ENCODE measurements at regions not wholly inside any gene's neighbourhood (a gene's known extent, or its start where the extent isn't known, plus 50 kb on each side); places are given as distances from the start of the nearest gene placed in this dataset.

- H3K27ac Mint-ChIP-seq, result no peak overlapping the region
- no peaks in the 10 kb centered on the region for H3K36me3 Mint-ChIP-seq
- no peak overlapping the region for H3K4me3 Mint-ChIP-seq
- H3K4me1 Mint-ChIP-seq, result no peaks in the 10 kb centered on the region
- DNase-seq, result no peak
- peaks cover 2 to 8% (median 3%) of the 10 kb centered on the region in 9 donors for H3K9me3 Mint-ChIP-seq
- H3K27me3 Mint-ChIP-seq, result peaks cover 0 to 2% (median 0%) of the 10 kb centered on the region in 5 donors
- POLR2A ChIA-PET, result no interaction called here
- ATAC-seq, result no peak
Measured at GRCh38 chr2:107448160-107448559, 378.5 kb upstream of the RGPD4 start.

- no peaks in the 10 kb centered on the region for H3K4me1 Mint-ChIP-seq
- H3K36me3 Mint-ChIP-seq, result peaks cover 0 to 4% (median 0%) of the 10 kb centered on the region in 3 donors
- POLR2A ChIA-PET, result no interaction called here
- peaks cover 4 to 26% (median 9%) of the 10 kb centered on the region in 9 donors for H3K9me3 Mint-ChIP-seq
- no peaks in the 10 kb centered on the region for H3K27me3 Mint-ChIP-seq
- ATAC-seq (no peak), DNase-seq (no peak)
- no peak overlapping the region for H3K4me3 Mint-ChIP-seq
- H3K27ac Mint-ChIP-seq, result no peak overlapping the region
Measured at GRCh38 chr2:107461301-107461700, 365.4 kb upstream of the RGPD4 start.

- no peak overlapping the region for H3K4me3 Mint-ChIP-seq
- no peaks in the 10 kb centered on the region for H3K4me1 Mint-ChIP-seq
- ATAC-seq, result no peak
- H3K9me3 Mint-ChIP-seq, result peaks cover 4 to 28% (median 9%) of the 10 kb centered on the region in 9 donors
- H3K27ac Mint-ChIP-seq, result no peak overlapping the region
- peaks cover 0 to 4% (median 0%) of the 10 kb centered on the region in 3 donors for H3K36me3 Mint-ChIP-seq
- no peaks in the 10 kb centered on the region for H3K27me3 Mint-ChIP-seq
- POLR2A ChIA-PET, result no interaction called here
- DNase-seq, result no peak
Measured at GRCh38 chr2:107462181-107462580, 364.5 kb upstream of the RGPD4 start.

GRCh38 chr2:107466241-107466640, 360.5 kb upstream of the RGPD4 start:
- H3K27ac Mint-ChIP-seq, result no peak overlapping the region
- no peak for ATAC-seq

GRCh38 chr2:107466984-107467773, 359.5 kb upstream of the RGPD4 start:
- ATAC-seq, result no peak
- Mint-ChIP-seq H3K9me3 (peaks cover 4 to 40% (median 11%) of the 10 kb centered on the region in 9 donors), H3K4me3 (no peak overlapping the region), H3K27ac (no peak overlapping the region), H3K4me1 (no peaks in the 10 kb centered on the region), H3K27me3 (peaks cover 0 to 3% (median 0%) of the 10 kb centered on the region in 5 donors), H3K36me3 (peaks cover 0 to 4% (median 0%) of the 10 kb centered on the region in 3 donors)
- POLR2A ChIA-PET, result no interaction called here
- no peak for DNase-seq

More at GRCh38 chr2:107466241-107466640, 360.5 kb upstream of the RGPD4 start:
- no peak for DNase-seq
- Mint-ChIP-seq H3K36me3 (peaks cover 0 to 4% (median 0%) of the 10 kb centered on the region in 3 donors), H3K4me3 (no peak overlapping the region), H3K4me1 (no peaks in the 10 kb centered on the region), H3K27me3 (peaks cover 0 to 3% (median 0%) of the 10 kb centered on the region in 5 donors), H3K9me3 (peaks cover 4 to 40% (median 13%) of the 10 kb centered on the region in 9 donors)
- POLR2A ChIA-PET, result no interaction called here

GRCh38 chr2:107469437-107469995, 357.2 kb upstream of the RGPD4 start:
- Mint-ChIP-seq H3K4me1 (no peaks in the 10 kb centered on the region), H3K9me3 (peaks cover 7 to 34% (median 11%) of the 10 kb centered on the region in 9 donors), H3K36me3 (no peaks in the 10 kb centered on the region), H3K27ac (no peak overlapping the region), H3K27me3 (peaks cover 0 to 3% (median 0%) of the 10 kb centered on the region in 5 donors), H3K4me3 (no peak overlapping the region)
- POLR2A ChIA-PET, result no interaction called here
- no peak for ATAC-seq
- DNase-seq, result no peak

- no peak overlapping the region for H3K4me3 Mint-ChIP-seq
- no peak for ATAC-seq
- no peak overlapping the region for H3K27ac Mint-ChIP-seq
- no peaks in the 10 kb centered on the region for H3K4me1 Mint-ChIP-seq
- POLR2A ChIA-PET, result no interaction called here
- peaks cover 0 to 9% (median 0%) of the 10 kb centered on the region in 3 donors for H3K36me3 Mint-ChIP-seq
- peaks cover 0 to 3% (median 0%) of the 10 kb centered on the region in 5 donors for H3K27me3 Mint-ChIP-seq
- peaks cover 7 to 38% (median 18%) of the 10 kb centered on the region in 9 donors for H3K9me3 Mint-ChIP-seq
- no peak for DNase-seq
Measured at GRCh38 chr2:107473150-107473549, 353.5 kb upstream of the RGPD4 start.

GRCh38 chr2:107475859-107476258, 350.8 kb upstream of the RGPD4 start:
- Mint-ChIP-seq H3K4me3 (no peak overlapping the region), H3K27me3 (no peaks in the 10 kb centered on the region), H3K27ac (no peak overlapping the region), H3K36me3 (peaks cover 0 to 9% (median 0%) of the 10 kb centered on the region in 3 donors), H3K4me1 (no peaks in the 10 kb centered on the region), H3K9me3 (peaks cover 7 to 25% (median 14%) of the 10 kb centered on the region in 9 donors)
- DNase-seq (no peak), ATAC-seq (no peak)
- POLR2A ChIA-PET, result no interaction called here

- no peaks in the 10 kb centered on the region for H3K4me1 Mint-ChIP-seq
- peaks cover 0 to 8% (median 0%) of the 10 kb centered on the region in 9 donors for H3K9me3 Mint-ChIP-seq
- no peaks in the 10 kb centered on the region for H3K27me3 Mint-ChIP-seq
- POLR2A ChIA-PET, result no interaction called here
- ATAC-seq (no peak), DNase-seq (no peak)
- H3K27ac Mint-ChIP-seq, result no peak overlapping the region
- H3K36me3 Mint-ChIP-seq, result no peaks in the 10 kb centered on the region
- H3K4me3 Mint-ChIP-seq, result no peak overlapping the region
Measured at GRCh38 chr2:107502539-107502938, 324.2 kb upstream of the RGPD4 start.

- POLR2A ChIA-PET, result no interaction called here
- DNase-seq (no peak), ATAC-seq (no peak)
- no peaks in the 10 kb centered on the region for H3K36me3 Mint-ChIP-seq
- H3K4me3 Mint-ChIP-seq, result no peak overlapping the region
- H3K27me3 Mint-ChIP-seq, result no peaks in the 10 kb centered on the region
- H3K9me3 Mint-ChIP-seq, result peaks cover 3 to 27% (median 11%) of the 10 kb centered on the region in 9 donors
- H3K27ac Mint-ChIP-seq, result no peak overlapping the region
- H3K4me1 Mint-ChIP-seq, result no peaks in the 10 kb centered on the region
Measured at GRCh38 chr2:107511970-107512789, 314.5 kb upstream of the RGPD4 start.

GRCh38 chr2:107525406-107525805, 301.3 kb upstream of the RGPD4 start:
- Mint-ChIP-seq H3K36me3 (no peaks in the 10 kb centered on the region), H3K4me1 (no peaks in the 10 kb centered on the region), H3K27ac (no peak overlapping the region), H3K9me3 (peaks cover 0 to 27% (median 7%) of the 10 kb centered on the region in 9 donors), H3K4me3 (no peak overlapping the region), H3K27me3 (no peaks in the 10 kb centered on the region)
- no peak for ATAC-seq
- POLR2A ChIA-PET, result no interaction called here
- DNase-seq, result no peak

- POLR2A ChIA-PET, result no interaction called here
- Mint-ChIP-seq H3K4me1 (no peaks in the 10 kb centered on the region), H3K9me3 (peaks cover 0 to 18% (median 5%) of the 10 kb centered on the region in 9 donors), H3K27ac (no peak overlapping the region), H3K27me3 (peaks cover 0 to 5% (median 0%) of the 10 kb centered on the region in 5 donors), H3K4me3 (no peak overlapping the region), H3K36me3 (no peaks in the 10 kb centered on the region)
- DNase-seq (no peak), ATAC-seq (no peak)
Measured at GRCh38 chr2:107529146-107529545, 297.5 kb upstream of the RGPD4 start.

GRCh38 chr2:107530046-107530445, 296.6 kb upstream of the RGPD4 start:
- no peak overlapping the region for H3K27ac Mint-ChIP-seq
- no peak overlapping the region for H3K4me3 Mint-ChIP-seq
- ATAC-seq (no peak), DNase-seq (no peak)
- peaks cover 0 to 19% (median 3%) of the 10 kb centered on the region in 9 donors for H3K9me3 Mint-ChIP-seq
- no peaks in the 10 kb centered on the region for H3K4me1 Mint-ChIP-seq
- H3K36me3 Mint-ChIP-seq, result no peaks in the 10 kb centered on the region
- POLR2A ChIA-PET, result no interaction called here
- peaks cover 0 to 11% (median 0%) of the 10 kb centered on the region in 5 donors for H3K27me3 Mint-ChIP-seq

Data from naive thymus-derived CD8-positive, alpha-beta T cell (primary cell).